SJSA1 (cell line): ENCODE measurements at regions not wholly inside any gene's neighbourhood (a gene's known extent, or its start where the extent isn't known, plus 50 kb on each side); places are given as distances from the start of the nearest gene placed in this dataset.
"Not testable (repeated sequence)": the region's sequence is repeated elsewhere in the genome, so short reads cannot be mapped to it uniquely, and the experiment has no call there.

ENCODE experiments used
- DNase-seq, 2 experiments: peaks; one replicate each; pipeline ENCODE4 v3.0.0-alpha.2; 2015 to 2020; ENCODE audit warnings: low spot score in 2 of 2, low read depth in 1 of 2
- H3K27ac ChIP-seq: fragments of 250-450 bp; sonication (Bioruptor Pico); 2 replicates; pipeline ENCODE4 v1.5.1; 2020; ENCODE audit warnings: mild to moderate bottlenecking, moderate library complexity
- H3K27me3 ChIP-seq: fragments of 250-450 bp; sonication (Bioruptor Pico); replicated peaks from 2 replicates; pipeline ENCODE4 v1.5.1; 2020; ENCODE audit warnings: mild to moderate bottlenecking, moderate library complexity
- H3K36me3 ChIP-seq: fragments of 250-450 bp; sonication (Bioruptor Pico); 2 replicates; pipeline ENCODE4 v1.5.1; 2020; ENCODE audit warnings: mild to moderate bottlenecking
- H3K4me1 ChIP-seq: fragments of 250-450 bp; sonication (Bioruptor Pico); replicated peaks from 2 replicates; pipeline ENCODE4 v1.6.1; 2021; ENCODE audit warnings: mild to moderate bottlenecking
- H3K4me3 ChIP-seq: fragments of 250-450 bp; sonication (Bioruptor Pico); 2 replicates; pipeline ENCODE4 v1.5.1; 2020; ENCODE audit warnings: mild to moderate bottlenecking
- H3K9me3 ChIP-seq: fragments of 250-450 bp; sonication (Bioruptor Pico); replicated peaks from 2 replicates; pipeline ENCODE4 v1.5.1; 2020; ENCODE audit warnings: mild to moderate bottlenecking

DNA sequence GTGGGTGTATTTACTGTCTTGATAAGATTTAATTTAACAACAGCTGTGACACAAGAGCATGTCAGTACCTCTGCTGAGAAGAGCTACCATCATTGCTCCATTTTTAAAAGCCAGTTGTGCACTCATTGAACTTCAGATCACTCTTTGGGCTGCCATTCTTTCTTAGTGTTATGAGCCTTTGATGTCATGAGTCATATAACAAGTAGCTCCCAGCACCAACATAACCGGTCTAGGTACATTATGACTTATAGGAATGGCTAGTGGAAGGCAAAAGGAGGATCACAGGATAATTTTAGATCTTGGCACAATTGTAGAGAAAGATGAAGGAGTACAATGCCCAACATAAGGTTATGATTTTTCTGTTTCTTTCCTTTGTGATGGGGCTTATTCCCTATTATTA is 170.8 kb upstream of the FBN2 start:
- Histone ChIP-seq H3K4me1 (no peaks in the 10 kb centered on the region), H3K27me3 (no peaks in the 10 kb centered on the region), H3K27ac (no peak overlapping the region), H3K36me3 (no peaks in the 10 kb centered on the region), H3K4me3 (no peak overlapping the region), H3K9me3 (peaks cover 3% of the 10 kb centered on the region; the same call in 1 of the 2 replicates)
- DNase-seq = no peak

DNA sequence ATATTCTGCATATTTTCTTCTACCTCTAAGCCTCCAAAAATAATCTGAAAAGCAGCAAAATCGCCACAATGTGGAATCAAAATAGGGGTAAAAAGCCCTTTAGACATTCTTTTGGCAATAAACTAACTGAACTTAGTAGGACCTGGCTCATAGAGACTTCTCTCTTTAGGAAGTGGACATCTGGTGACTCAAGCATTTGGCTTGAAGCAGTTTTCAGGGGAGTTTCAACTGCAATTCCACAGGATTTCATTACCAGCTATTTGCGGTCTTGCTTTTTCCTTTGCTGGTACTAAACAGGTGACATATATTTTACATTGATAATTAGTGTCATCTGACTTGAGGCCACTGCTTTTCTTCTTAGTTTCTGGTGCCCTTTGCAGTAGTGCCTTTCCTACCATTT is 173.2 kb upstream of the FBN2 start:
- Histone ChIP-seq H3K36me3 (no peaks in the 10 kb centered on the region), H3K4me3 (no peak overlapping the region), H3K9me3 (peaks cover 3% of the 10 kb centered on the region; the same call in 1 of the 2 replicates), H3K4me1 (no peaks in the 10 kb centered on the region), H3K27me3 (no peaks in the 10 kb centered on the region), H3K27ac (no peak overlapping the region)
- DNase-seq = no peak

DNA sequence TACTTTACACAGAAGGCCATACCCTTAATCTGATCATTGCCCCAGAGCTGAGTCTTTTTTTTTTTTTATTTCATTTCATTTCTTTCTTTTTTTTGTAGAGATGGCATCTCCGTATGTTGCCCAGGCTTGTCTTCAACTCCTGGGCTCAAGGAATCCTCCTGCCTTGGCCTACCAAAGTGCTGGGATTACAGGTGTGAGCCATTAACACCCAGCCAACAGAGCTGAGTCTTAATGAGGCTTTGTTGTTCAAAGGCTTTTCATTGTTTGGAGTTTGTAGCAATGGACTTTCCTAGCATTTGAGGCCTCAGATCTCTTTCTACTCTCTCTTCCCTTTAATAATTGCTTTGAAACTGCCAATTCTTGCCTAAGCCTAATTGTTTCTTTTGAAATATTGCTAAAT is 176.5 kb upstream of the FBN2 start:
- Histone ChIP-seq H3K9me3 (peaks cover 3% of the 10 kb centered on the region; the same call in 1 of the 2 replicates), H3K27me3 (no peaks in the 10 kb centered on the region), H3K4me3 (no peak overlapping the region), H3K4me1 (no peaks in the 10 kb centered on the region), H3K36me3 (no peaks in the 10 kb centered on the region), H3K27ac (no peak overlapping the region)
- no peak for DNase-seq

DNA sequence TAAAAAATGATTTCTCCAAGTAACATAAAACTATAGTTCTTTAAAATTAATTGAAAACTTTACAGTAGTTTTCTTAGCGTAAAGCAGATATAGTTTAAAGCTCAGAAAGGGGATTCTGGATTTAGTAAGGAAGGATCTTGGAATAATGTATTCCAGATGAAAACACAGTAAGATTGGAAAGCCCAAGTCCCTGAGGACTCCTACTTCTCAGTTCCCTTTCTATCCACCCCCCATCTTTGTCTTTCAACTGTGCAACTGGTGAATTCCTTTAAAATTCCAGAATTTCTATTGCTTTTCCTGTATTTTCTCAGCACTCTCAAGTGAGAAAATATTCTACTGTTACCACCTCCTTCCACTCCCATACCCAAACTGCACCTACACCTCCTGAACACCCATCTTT is 184.5 kb upstream of the FBN2 start:
- Histone ChIP-seq H3K27ac (no peak overlapping the region), H3K27me3 (no peaks in the 10 kb centered on the region), H3K4me1 (no peaks in the 10 kb centered on the region), H3K4me3 (no peak overlapping the region), H3K9me3 (no peaks in the 10 kb centered on the region), H3K36me3 (no peaks in the 10 kb centered on the region)
- DNase-seq = no peak

DNA sequence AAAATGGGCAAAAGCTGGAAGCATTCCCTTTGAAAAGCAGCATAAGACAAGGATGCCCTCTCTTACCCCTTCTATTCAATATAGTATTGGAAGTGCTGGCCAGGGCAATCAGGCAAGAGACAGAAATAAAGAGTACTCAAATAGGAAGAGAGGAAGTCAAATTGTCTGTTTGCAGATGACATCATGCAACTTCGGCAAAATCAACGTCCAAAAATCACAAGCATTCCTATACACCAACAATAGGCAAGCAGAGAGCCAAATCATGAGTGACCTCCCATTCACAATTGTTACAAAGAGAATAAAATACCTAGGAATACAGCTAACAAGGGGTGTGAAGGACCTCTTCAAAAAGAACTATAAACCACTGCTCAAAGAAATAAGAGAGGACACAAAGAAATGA is 192.0 kb upstream of the FBN2 start:
- H3K36me3 ChIP-seq, H3K27me3 ChIP-seq, DNase-seq, H3K9me3 ChIP-seq, H3K4me1 ChIP-seq, H3K27ac ChIP-seq, H3K4me3 ChIP-seq: not testable (repeated sequence)

DNA sequence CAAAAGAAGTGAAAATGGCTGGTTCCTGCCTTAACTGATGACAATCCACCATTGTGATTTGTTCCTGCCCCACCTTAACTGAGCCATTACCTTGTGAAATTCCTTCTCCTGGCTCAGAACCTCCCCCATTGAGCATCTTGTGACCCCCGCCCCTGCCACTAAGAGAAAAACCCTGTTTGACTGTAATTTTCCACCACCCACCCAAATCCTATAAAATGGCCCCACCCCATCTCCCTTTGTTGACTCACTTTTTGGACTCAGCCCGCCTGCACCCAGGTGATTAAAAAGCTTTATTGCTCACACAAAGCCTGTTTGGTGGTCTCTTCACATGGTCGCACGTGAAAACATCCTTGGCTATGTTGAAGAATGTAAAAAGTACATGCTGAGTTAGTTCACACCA is 197.6 kb upstream of the FBN2 start:
- not testable (repeated sequence) for H3K4me1 ChIP-seq, H3K4me3 ChIP-seq, H3K36me3 ChIP-seq, H3K27me3 ChIP-seq, DNase-seq, H3K27ac ChIP-seq, H3K9me3 ChIP-seq

DNA sequence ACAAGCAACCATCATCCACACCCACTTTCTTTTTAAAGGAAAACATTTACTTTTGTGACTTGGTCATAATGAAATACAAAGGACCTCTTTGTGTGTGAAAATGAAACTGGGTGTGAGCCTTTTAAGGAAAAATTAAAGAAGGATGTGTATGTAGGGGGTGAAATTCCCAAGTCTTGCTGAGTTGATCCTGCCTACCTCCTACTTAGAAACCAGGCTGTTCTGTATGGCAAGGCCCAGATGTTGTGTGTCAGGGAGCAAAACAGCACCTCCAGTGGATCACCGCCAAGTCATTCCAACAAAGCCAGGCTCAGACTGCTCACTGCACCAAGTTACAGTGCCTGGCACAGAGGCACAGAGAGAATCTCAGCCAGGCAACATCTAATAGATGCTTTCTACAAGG is 198.5 kb upstream of the FBN2 start:
- H3K4me3 ChIP-seq = no peak overlapping the region
- no peaks in the 10 kb centered on the region for H3K36me3 ChIP-seq
- H3K9me3 ChIP-seq = peaks cover 4% of the 10 kb centered on the region; the same call in 1 of the 2 replicates
- no peak overlapping the region for H3K27ac ChIP-seq
- no peaks in the 10 kb centered on the region for H3K27me3 ChIP-seq
- DNase-seq = no peak
- H3K4me1 ChIP-seq = no peaks in the 10 kb centered on the region

DNA sequence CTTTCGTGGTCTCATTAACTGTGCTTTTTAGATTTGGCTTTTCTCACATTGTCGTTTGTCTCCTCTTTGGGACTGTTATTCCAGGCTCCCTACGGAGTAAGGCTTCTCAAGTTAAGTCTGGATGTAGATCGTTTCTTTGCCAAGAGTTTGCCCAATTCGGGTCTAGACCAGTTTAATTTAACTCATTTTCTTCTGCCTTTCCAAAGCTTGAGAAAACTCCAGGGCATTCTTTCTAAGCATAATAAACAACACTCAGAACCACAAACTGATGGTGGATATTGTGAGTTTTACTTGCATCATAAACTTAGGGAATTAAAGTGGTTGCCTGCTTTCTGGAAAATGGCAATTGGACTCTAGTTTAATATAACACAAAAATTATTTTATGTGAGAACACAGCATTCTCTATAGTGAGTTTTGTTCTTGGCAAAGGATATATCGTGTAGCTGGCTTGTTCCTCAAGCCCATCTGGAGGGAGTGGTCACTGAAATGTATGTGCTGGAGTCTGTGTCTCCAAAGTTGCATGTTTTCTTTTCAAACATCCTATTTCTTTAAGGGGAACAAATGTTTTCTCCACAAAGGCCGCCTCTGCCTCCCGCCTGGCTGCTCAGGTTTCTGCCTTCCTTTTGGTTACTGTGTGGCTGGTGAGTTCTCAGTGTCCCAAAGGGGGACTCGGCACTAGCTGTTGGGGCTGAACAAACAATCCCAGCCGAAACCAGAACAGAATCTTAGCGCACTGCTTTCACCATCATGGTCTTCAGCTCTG is 211.3 kb upstream of the FBN2 start:
- no peak for DNase-seq
- H3K4me1 ChIP-seq = no peaks in the 10 kb centered on the region; the same call in 1 of the 2 replicates
- peak overlapping the region; percentile 10; the same call in 1 of the 2 replicates for H3K27ac ChIP-seq
- no peaks in the 10 kb centered on the region for H3K9me3 ChIP-seq
- no peaks in the 10 kb centered on the region for H3K36me3 ChIP-seq
- no peaks in the 10 kb centered on the region for H3K27me3 ChIP-seq
- H3K4me3 ChIP-seq = no peak overlapping the region

DNA sequence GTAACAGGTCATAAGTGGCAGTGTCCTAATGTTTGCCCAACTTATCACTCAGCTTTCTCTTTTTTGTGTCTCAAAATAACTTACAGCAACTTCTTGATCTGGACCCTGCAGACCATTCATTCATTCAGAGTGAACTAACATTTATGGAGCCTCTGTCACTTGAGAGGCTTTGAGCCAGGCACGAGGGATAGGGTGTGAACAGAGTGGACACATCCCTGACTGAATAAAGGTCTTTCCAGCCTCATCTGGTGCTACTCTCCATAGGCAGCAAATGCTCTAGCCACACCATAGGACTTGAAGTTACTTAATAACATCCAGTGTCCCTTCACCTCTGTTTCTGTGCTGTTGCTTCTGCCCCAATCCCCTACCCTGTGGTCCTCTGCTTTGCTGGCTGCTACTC is 212.1 kb upstream of the FBN2 start:
- H3K27me3 ChIP-seq = no peaks in the 10 kb centered on the region
- no peaks in the 10 kb centered on the region for H3K36me3 ChIP-seq
- H3K27ac ChIP-seq = no peak overlapping the region
- H3K4me1 ChIP-seq = no peaks in the 10 kb centered on the region; the same call in 1 of the 2 replicates
- no peaks in the 10 kb centered on the region for H3K9me3 ChIP-seq
- DNase-seq = no peak
- H3K4me3 ChIP-seq = no peak overlapping the region

DNA sequence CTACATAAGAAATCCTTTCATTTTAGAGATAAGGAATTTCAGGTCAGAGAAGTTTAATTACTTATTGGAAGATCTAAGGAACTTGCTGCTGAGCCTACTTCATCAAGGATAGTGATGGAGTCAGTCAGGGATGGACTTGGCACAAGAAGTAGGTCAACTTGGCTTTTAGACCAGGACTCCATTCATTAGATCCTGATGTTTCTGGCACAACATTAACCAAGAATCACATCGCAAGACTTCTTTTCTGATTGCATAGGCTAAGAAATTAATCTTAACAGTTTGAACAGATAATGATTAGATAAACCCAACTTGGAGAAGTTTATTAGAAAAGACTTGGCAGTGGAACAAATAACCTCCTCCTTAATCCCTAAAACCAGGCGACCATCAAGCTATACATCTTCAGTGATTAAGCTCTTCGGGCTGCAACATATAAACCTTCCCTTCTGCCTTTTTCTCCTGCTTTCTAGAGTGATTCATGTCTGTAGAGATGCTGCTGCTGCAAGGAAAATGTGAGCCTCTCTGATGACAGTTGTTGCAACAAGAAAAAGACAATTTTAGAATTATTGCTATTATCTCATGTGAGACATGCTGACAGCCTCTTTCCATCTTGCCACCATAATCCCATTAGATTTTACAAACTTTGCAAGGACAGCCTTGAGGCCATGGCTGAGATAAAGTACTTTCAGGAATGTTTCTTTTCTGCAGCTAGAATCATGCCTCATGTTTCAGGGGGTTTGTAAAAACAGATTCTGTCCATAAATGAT is 207.9 kb upstream of the SLC27A6 start:
- H3K4me3 ChIP-seq = no peak overlapping the region
- H3K9me3 ChIP-seq = no peaks in the 10 kb centered on the region; the same call in 1 of the 2 replicates
- H3K27me3 ChIP-seq = no peaks in the 10 kb centered on the region
- H3K27ac ChIP-seq = no peak overlapping the region
- no peak for DNase-seq
- no peaks in the 10 kb centered on the region for H3K4me1 ChIP-seq
- H3K36me3 ChIP-seq = no peaks in the 10 kb centered on the region

DNA sequence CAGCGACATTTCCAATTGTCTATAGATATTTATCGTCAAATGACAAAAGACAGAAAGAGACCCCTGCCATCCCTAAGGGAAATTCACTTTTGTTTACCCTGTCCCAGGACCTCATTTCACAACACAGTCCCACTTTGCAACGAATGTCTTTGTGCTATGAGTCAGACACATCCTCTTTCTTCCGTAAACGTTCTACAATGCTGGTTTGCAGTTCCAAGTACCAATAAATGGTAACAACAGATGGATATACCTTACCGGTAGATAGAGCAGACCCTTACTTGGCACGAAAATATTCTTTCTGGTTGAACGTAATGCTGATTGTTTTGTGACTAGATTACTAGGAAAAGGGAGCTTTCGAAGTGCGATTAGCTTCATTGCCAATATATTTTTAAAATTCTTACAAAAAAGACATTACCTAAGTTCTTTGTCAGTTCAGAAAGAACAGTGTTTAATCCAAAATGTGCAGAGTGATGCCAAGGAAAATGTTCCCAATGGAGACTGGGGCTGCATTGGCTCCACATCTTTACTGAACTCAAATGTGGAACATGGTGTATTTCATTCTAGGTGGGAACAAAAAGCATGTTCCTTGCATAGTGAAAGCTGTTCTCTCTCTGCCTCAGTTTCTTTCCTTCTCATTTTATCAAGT is 202.5 kb upstream of the SLC27A6 start:
- DNase-seq = no peak
- no peak overlapping the region for H3K4me3 ChIP-seq
- no peaks in the 10 kb centered on the region for H3K27me3 ChIP-seq
- no peaks in the 10 kb centered on the region for H3K9me3 ChIP-seq
- H3K27ac ChIP-seq = no peak overlapping the region
- no peaks in the 10 kb centered on the region for H3K4me1 ChIP-seq
- H3K36me3 ChIP-seq = no peaks in the 10 kb centered on the region

DNA sequence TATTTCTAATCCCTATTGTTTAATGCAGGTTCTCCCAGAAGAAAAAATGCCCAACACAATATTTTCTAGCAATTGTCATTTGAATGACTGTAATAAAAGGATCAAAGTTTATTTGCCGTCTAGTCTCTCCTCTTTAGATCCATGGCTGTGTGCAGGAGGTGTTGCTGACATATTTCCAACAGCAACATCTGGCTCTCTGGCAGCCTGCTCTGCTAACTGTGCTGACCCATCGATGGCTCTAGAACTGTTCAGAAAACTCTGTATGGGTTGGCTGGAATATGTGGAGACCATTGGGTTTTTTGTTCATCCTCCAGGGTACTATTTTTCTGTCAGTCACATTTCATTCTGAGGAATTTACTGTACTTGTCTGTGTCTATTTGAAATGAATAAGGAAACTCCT is 202.0 kb upstream of the SLC27A6 start:
- H3K4me1 ChIP-seq = no peaks in the 10 kb centered on the region
- no peaks in the 10 kb centered on the region for H3K27me3 ChIP-seq
- no peak overlapping the region for H3K27ac ChIP-seq
- no peaks in the 10 kb centered on the region for H3K36me3 ChIP-seq
- no peak overlapping the region for H3K4me3 ChIP-seq
- no peak for DNase-seq
- H3K9me3 ChIP-seq = no peaks in the 10 kb centered on the region

DNA sequence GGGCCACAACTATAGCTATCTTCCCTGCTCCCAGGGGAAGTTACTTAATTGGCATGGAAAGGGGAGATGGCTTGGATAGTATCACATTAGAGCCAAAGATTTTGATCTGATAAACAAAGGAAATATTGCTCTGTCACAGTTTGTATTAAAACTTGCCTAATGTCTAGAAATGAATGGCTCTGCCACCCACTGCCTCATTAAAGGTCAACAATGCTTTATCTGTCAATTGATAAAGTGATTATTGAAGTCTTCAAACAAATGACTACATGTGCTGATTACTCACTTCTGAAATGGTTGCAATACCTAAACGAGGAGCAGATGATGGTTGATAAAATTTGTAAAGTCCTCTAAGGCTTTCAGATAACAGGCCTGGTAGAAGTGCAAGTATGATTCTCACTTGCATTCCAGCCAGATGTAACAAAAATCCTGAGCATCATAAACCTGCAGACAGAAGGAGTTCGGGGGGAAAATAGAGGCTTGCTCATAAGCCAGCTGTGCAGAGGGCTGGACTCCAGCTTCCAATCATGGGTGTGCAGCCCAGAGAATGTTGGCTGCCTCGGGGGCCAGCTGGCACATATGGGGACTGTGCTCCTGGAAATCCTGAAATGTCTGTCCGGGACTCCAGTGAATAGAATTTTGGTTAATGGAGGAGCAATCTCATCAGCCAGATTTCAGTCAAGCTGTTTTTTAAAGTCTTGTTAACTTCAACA is 200.5 kb upstream of the SLC27A6 start:
- Histone ChIP-seq H3K27me3 (no peaks in the 10 kb centered on the region), H3K4me3 (no peak overlapping the region), H3K4me1 (no peaks in the 10 kb centered on the region), H3K36me3 (no peaks in the 10 kb centered on the region), H3K9me3 (no peaks in the 10 kb centered on the region), H3K27ac (no peak overlapping the region)
- no peak for DNase-seq
